Muscle layer of colon (tissue), 2 donors: ENCODE measurements at regions not wholly inside any gene's neighbourhood (a gene's known extent, or its start where the extent isn't known, plus 50 kb on each side); places are given as distances from the start of the nearest gene placed in this dataset.
"Not testable (repeated sequence)": the region's sequence is repeated elsewhere in the genome, so short reads cannot be mapped to it uniquely, and the experiment has no call there.

Experiments
- H3K27ac ChIP-seq: one replicate; pipeline ENCODE4 v1.7.0; 2013; ENCODE audit warnings: low read depth, mild to moderate bottlenecking, low read length, moderate library complexity
- H3K27me3 ChIP-seq, 2 donors: one replicate each; pipeline ENCODE4 v1.7.0; 2013; ENCODE audit warnings: low read length in 2 of 2, mild to moderate bottlenecking in 2 of 2; ENCODE audit not compliant: insufficient read depth in 2 of 2, control insufficient read depth in 1 of 2
- H3K36me3 ChIP-seq: one replicate; pipeline ENCODE4 v1.7.0; 2013; ENCODE audit warnings: mild to moderate bottlenecking, low read length; ENCODE audit not compliant: insufficient read depth
- H3K4me1 ChIP-seq: one replicate; pipeline ENCODE4 v1.7.0; 2013; ENCODE audit warnings: mild to moderate bottlenecking, low read length; ENCODE audit not compliant: insufficient read depth
- H3K4me3 ChIP-seq, 2 donors: one replicate each; pipeline ENCODE4 v1.7.0; 2013; ENCODE audit warnings: low read length in 2 of 2, low read depth in 1 of 2, mild to moderate bottlenecking in 1 of 2, moderate library complexity in 1 of 2
- H3K9ac ChIP-seq: one replicate; pipeline ENCODE4 v1.7.0; 2013; ENCODE audit warnings: low read length
- H3K9me3 ChIP-seq: one replicate; pipeline ENCODE4 v1.7.0; 2013; ENCODE audit warnings: mild to moderate bottlenecking, low read length
- donor health status: abdominal sarcoma.
- donor health status: Adenocarcinoma of cecum.

GRCh38 chr15:29530966-29531365, 261.3 kb upstream of the NSMCE3 start:
- Histone ChIP-seq H3K4me3 (no peak overlapping the region), H3K9me3 (no peaks in the 10 kb centered on the region), H3K9ac (no peak overlapping the region), H3K4me1 (peaks cover 6% of the 10 kb centered on the region), H3K27ac (no peak overlapping the region), H3K36me3 (no peaks in the 10 kb centered on the region), H3K27me3 (no peaks in the 10 kb centered on the region)

DNA sequence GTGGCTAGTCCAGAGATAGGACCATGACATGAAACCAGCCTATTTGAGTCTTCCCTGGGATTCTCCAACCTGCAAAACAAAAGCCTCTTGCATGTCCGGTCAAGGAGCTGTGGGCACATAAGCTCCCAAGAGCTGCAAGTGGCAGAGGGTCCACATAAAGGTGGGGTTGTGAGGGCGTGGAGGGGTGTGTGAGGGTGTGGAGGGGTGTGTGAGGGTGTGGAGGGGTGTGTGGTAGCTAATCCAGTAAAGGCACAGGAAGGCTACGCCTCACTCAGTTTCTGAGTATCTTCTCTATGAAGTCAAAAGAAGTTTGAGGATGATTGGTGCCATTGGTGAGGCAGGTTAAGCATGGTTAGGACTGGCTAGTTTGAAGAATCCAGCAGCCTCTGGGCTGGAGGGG, 259.4 kb upstream of the NSMCE3 start:
- Histone ChIP-seq H3K4me3 (no peak overlapping the region), H3K4me1 (peaks cover 6% of the 10 kb centered on the region), H3K9ac (no peak overlapping the region), H3K36me3 (no peaks in the 10 kb centered on the region), H3K9me3 (no peaks in the 10 kb centered on the region), H3K27me3 (no peaks in the 10 kb centered on the region), H3K27ac (no peak overlapping the region)

DNA sequence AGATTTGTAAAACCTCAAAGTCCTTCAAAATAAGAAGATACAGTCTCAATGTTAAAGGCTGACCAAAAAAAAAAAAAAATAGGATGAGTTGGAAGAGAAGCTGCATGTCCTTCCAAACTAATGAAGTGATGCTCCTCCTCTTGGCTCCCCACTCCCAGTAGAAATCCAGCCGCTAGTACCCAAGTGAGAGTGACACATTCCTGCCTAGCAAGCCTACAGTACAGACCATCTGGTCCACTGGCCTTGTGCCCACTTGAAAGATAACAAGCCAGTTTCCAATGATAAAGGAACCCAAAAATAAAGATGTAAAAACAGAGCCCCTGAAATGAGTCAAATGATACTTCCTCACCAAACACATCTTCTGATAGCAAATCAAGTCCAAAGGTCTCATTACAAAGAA, 258.7 kb upstream of the NSMCE3 start:
- H3K27ac ChIP-seq = no peak overlapping the region
- H3K27me3 ChIP-seq = no peaks in the 10 kb centered on the region
- no peaks in the 10 kb centered on the region for H3K9me3 ChIP-seq
- H3K4me1 ChIP-seq = peaks cover under 1% of the 10 kb centered on the region
- H3K4me3 ChIP-seq = no peak overlapping the region
- no peaks in the 10 kb centered on the region for H3K36me3 ChIP-seq
- H3K9ac ChIP-seq = no peak overlapping the region

GRCh38 chr15:29526802-29527201, 257.2 kb upstream of the NSMCE3 start:
- Histone ChIP-seq H3K27ac (no peak overlapping the region), H3K36me3 (no peaks in the 10 kb centered on the region), H3K9ac (no peak overlapping the region), H3K9me3 (no peaks in the 10 kb centered on the region), H3K27me3 (no peaks in the 10 kb centered on the region), H3K4me1 (no peaks in the 10 kb centered on the region), H3K4me3 (no peak overlapping the region)

DNA sequence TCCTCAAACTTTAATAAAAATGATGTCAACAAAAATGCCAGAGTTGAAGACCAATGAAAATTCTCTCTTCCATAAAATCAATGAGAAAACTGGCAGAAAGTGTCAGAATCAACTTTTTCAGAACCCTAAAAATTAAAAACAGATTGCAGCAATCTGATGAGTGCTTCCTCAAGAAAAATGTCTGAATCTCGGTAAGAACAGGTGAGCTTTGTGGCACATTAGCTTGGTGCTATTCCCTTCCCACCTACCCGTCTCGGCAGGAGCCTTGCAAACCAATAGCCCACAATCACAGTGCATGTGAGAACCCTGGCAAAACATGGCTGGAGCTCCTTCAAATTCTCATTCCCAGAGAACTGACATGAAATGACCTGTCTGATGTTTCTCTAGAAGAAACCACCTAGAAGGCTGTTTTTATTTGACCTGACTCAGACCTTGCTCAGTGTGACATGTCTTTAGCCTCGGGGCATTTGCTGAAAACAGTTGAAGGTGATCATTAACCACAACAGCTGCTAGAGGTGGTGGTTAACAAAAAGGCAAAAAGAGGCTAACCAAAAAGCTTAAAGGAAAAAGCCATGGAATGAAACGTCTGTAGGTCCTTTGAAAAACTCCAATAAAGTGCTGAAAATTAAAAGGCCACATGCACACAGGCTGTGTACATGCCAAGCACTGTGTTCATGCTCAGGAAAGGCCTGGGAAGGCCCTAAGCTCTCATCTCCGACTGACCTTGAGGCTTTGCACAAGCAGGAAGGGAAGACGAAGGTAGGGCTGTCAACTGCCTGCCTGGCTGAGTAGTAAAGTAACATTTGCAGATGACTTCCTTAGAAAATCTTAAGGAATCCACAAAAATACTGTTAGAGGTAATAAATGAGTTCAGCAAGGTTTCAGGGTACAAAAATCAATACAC, 253.0 kb upstream of the NSMCE3 start:
- no peaks in the 10 kb centered on the region for H3K36me3 ChIP-seq
- no peaks in the 10 kb centered on the region for H3K27me3 ChIP-seq
- H3K9me3 ChIP-seq = no peaks in the 10 kb centered on the region
- no peak overlapping the region for H3K9ac ChIP-seq
- H3K27ac ChIP-seq = no peak overlapping the region
- no peaks in the 10 kb centered on the region for H3K4me1 ChIP-seq
- no peak overlapping the region for H3K4me3 ChIP-seq

- Histone ChIP-seq H3K9me3 (no peaks in the 10 kb centered on the region), H3K4me3 (no peak overlapping the region), H3K36me3 (no peaks in the 10 kb centered on the region), H3K27ac (no peak overlapping the region), H3K27me3 (no peaks in the 10 kb centered on the region), H3K4me1 (no peaks in the 10 kb centered on the region), H3K9ac (no peak overlapping the region)
Measured at GRCh38 chr15:29518442-29518841, 248.8 kb upstream of the NSMCE3 start.

- H3K4me1 ChIP-seq = no peaks in the 10 kb centered on the region
- H3K4me3 ChIP-seq = no peak overlapping the region
- no peak overlapping the region for H3K27ac ChIP-seq
Measured at GRCh38 chr15:29517829-29518228, 248.2 kb upstream of the NSMCE3 start.

DNA sequence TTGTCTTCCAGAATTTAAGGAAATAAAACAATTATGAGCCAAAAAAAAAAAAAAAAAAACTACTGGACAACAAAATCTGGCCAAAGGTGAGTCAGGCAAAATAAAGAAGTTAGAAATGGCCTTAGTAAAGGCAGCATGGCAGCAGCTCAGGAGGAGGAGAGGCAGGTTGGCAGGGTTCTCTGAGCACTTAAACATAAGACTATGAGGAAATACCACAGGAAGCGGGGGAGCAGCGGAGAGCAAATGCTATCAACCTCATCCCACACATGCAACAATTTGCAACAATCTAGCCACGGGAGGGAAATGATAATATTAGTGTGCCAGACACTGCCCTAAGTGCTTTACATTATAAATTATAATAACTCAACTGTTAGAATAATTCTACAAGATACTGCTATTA, 247.3 kb upstream of the NSMCE3 start:
- Histone ChIP-seq H3K9me3 (no peaks in the 10 kb centered on the region), H3K36me3 (no peaks in the 10 kb centered on the region), H3K4me1 (no peaks in the 10 kb centered on the region), H3K27me3 (no peaks in the 10 kb centered on the region), H3K9ac (no peak overlapping the region), H3K4me3 (no peak overlapping the region), H3K27ac (no peak overlapping the region)

More at GRCh38 chr15:29517829-29518228, 248.2 kb upstream of the NSMCE3 start:
- Histone ChIP-seq H3K9ac (no peak overlapping the region), H3K36me3 (no peaks in the 10 kb centered on the region), H3K27me3 (no peaks in the 10 kb centered on the region), H3K9me3 (no peaks in the 10 kb centered on the region)

- H3K9ac ChIP-seq = no peak overlapping the region
- no peaks in the 10 kb centered on the region for H3K36me3 ChIP-seq
- H3K4me3 ChIP-seq = no peak overlapping the region
- no peak overlapping the region for H3K27ac ChIP-seq
- no peaks in the 10 kb centered on the region for H3K4me1 ChIP-seq
- H3K27me3 ChIP-seq = no peaks in the 10 kb centered on the region
- H3K9me3 ChIP-seq = no peaks in the 10 kb centered on the region
Measured at GRCh38 chr15:29514926-29515325, 245.3 kb upstream of the NSMCE3 start.

- Histone ChIP-seq H3K9me3 (no peaks in the 10 kb centered on the region), H3K27me3 (no peaks in the 10 kb centered on the region), H3K27ac (no peak overlapping the region), H3K4me1 (no peaks in the 10 kb centered on the region), H3K9ac (no peak overlapping the region), H3K4me3 (no peak overlapping the region), H3K36me3 (no peaks in the 10 kb centered on the region)
Measured at GRCh38 chr15:29511663-29512062, 242.0 kb upstream of the NSMCE3 start.

GRCh38 chr15:29505535-29505934, 235.9 kb upstream of the NSMCE3 start:
- H3K4me1 ChIP-seq, H3K36me3 ChIP-seq, H3K27me3 ChIP-seq, H3K9me3 ChIP-seq, H3K4me3 ChIP-seq, H3K27ac ChIP-seq, H3K9ac ChIP-seq: not testable (repeated sequence)
